ENCODE measurements at regions not wholly inside any gene's neighbourhood (a gene's known extent, or its start where the extent isn't known, plus 50 kb on each side); places are given as distances from the start of the nearest gene placed in this dataset.

DNA sequence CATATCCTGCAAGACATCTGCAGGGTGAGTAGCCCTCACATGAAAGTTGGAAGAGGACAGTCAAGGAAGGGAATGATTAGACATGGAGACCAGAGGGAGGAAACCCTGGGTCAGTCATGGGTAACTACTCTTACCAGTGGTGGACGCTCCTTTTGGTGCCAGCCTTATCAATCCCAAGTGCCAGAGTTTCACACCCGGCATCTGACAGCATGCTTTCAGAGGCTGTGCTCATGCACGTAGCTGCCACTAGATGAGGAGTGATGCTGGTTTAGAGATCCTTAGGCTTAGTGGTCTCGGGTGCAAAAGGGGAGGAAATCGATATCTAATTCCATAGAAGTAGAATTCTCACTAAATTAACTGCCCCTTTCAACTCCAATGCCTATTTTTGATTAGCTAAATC lies 100.8 kb downstream of the PLCE1 start:
- in situ Hi-C loops (cut with HindIII; ENCODE audit: extremely low pct_ligation_motif_present, low pct_unique_long_range_greater_than_20kb) = no loop called here
- Histone ChIP-seq H3K4me1 (ENCODE audit: insufficient read depth, low read length) (no peaks in the 10 kb centered on the region), H3K36me3 (replicated peaks in 1 of 2; ENCODE audit: control insufficient read depth in 1 of 2, insufficient read depth in 2 of 2, low read length in 2 of 2) (no peaks in the 10 kb centered on the region), H3K79me2 (ENCODE audit: insufficient read depth, low read length) (no peaks in the 10 kb centered on the region), H3K27ac (ENCODE audit: extremely low read length, insufficient read depth, low read length) (no peak overlapping the region), H3K4me2 (ENCODE audit: low read depth, low read length) (no peak overlapping the region), H2AFZ (ENCODE audit: low read length) (no peak overlapping the region), H3K27me3 (ENCODE audit: control insufficient read depth in 1 of 2, insufficient read depth in 2 of 2, low read length in 2 of 2) (no peaks in the 10 kb centered on the region; a peak in 1 of 5 replicates), H3K9ac (ENCODE audit: insufficient read depth, low read depth, low read length) (no peak overlapping the region), H3K9me3 (ENCODE audit: low read length) (no peaks in the 10 kb centered on the region), H4K20me1 (ENCODE audit: insufficient read depth, low read length) (no peaks in the 10 kb centered on the region), H3K4me3 (replicated peaks in 1 of 3; ENCODE audit: insufficient read depth in 1 of 3, low read depth in 2 of 3, low read length in 3 of 3) (no peak overlapping the region)
- TF ChIP-seq GLI4 (CRISPR knock-in tag; IDR thresholded peaks at IDR 0.05; ENCODE audit: borderline replicate concordance) (no peak), YEATS2 (CRISPR knock-in tag; IDR thresholded peaks at IDR 0.05; ENCODE audit: borderline replicate concordance) (no peak), NFIC (IDR thresholded peaks at IDR 0.05; ENCODE audit: low read length) (no peak), ZNF564 (CRISPR knock-in tag; IDR thresholded peaks at IDR 0.05) (no peak)
- TF ChIP-seq, protein P1, sequence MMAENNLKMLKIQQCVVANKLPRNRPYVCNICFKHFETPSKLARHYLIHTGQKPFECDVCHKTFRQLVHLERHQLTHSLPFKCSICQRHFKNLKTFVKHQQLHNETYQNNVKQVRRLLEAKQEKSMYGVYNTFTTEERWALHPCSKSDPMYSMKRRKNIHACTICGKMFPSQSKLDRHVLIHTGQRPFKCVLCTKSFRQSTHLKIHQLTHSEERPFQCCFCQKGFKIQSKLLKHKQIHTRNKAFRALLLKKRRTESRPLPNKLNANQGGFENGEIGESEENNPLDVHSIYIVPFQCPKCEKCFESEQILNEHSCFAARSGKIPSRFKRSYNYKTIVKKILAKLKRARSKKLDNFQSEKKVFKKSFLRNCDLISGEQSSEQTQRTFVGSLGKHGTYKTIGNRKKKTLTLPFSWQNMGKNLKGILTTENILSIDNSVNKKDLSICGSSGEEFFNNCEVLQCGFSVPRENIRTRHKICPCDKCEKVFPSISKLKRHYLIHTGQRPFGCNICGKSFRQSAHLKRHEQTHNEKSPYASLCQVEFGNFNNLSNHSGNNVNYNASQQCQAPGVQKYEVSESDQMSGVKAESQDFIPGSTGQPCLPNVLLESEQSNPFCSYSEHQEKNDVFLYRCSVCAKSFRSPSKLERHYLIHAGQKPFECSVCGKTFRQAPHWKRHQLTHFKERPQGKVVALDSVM (CRISPR knock-in tag; IDR thresholded peaks at IDR 0.05) = no peak
- WGBS (ENCODE audit: low lambda C conversion rate) = 43% methylated on average over 4 of the region's 5 CpGs
- FAIRE-seq (no peak), DNase-seq (ENCODE audit: low spot score) (no peak), ATAC-seq (no peak)
- ChIA-PET POLR2A (no interaction called here), CTCF (ENCODE audit: low intra/inter-chr PET ratio, low total read pairs) (no interaction called here)
- BruUV-seq (replicated peaks) = no TSS peak
- intact Hi-C loops (cut with micrococcal nuclease; ENCODE audit: unreplicated experiment) = no loop called here

DNA sequence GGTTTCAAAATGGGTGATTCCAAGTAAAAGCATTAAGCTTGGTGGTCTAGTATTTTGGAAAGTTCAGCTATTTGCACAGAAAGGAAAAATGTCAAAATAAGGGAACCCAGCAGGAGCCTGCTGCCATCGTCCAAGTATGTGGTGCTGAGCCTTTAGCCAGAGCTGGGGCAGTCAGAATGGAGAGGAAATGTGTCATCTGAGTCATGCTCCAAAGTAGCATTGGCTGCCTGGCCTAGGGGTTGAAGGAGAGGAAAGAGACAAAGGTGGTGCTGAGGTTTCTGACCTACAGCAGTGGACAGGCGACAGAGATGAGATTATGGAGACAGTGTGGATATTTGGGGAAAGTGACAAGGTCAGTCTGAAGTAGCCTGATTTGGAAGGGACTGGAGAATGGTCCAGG lies 103.9 kb downstream of the PLCE1 start:
- no peak overlapping the region for H2AFZ ChIP-seq (ENCODE audit: low read length)
- H3K9me3 ChIP-seq (ENCODE audit: low read length) = no peaks in the 10 kb centered on the region
- H3K79me2 ChIP-seq (ENCODE audit: insufficient read depth, low read length) = no peaks in the 10 kb centered on the region
- FAIRE-seq = no peak
- no peak for DNase-seq (ENCODE audit: low spot score)
- H3K4me2 ChIP-seq (ENCODE audit: low read depth, low read length) = no peak overlapping the region
- no peaks in the 10 kb centered on the region for H4K20me1 ChIP-seq (ENCODE audit: insufficient read depth, low read length)
- no peak overlapping the region for H3K9ac ChIP-seq (ENCODE audit: insufficient read depth, low read depth, low read length)
- 62% methylated on average over 2 of the region's 2 CpGs for WGBS (ENCODE audit: low lambda C conversion rate)
- no peak for ATAC-seq
- no peak overlapping the region for H3K4me3 ChIP-seq (replicated peaks in 1 of 3; ENCODE audit: insufficient read depth in 1 of 3, low read depth in 2 of 3, low read length in 3 of 3)
- H3K4me1 ChIP-seq (ENCODE audit: insufficient read depth, low read length) = no peaks in the 10 kb centered on the region
- H3K27ac ChIP-seq (ENCODE audit: extremely low read length, insufficient read depth, low read length) = no peak overlapping the region
- ChIA-PET CTCF (ENCODE audit: low intra/inter-chr PET ratio, low total read pairs) (no interaction called here), POLR2A (no interaction called here)
- no TSS peak for BruUV-seq (replicated peaks)
- intact Hi-C loops (cut with micrococcal nuclease; ENCODE audit: unreplicated experiment) (no loop called here), in situ Hi-C loops (cut with HindIII; ENCODE audit: extremely low pct_ligation_motif_present, low pct_unique_long_range_greater_than_20kb) (no loop called here)
- H3K27me3 ChIP-seq (ENCODE audit: control insufficient read depth in 1 of 2, insufficient read depth in 2 of 2, low read length in 2 of 2) = no peaks in the 10 kb centered on the region
- H3K36me3 ChIP-seq (replicated peaks in 1 of 2; ENCODE audit: control insufficient read depth in 1 of 2, insufficient read depth in 2 of 2, low read length in 2 of 2) = no peaks in the 10 kb centered on the region
- TF ChIP-seq ZNF446 (CRISPR knock-in tag; IDR thresholded peaks at IDR 0.05) = no peak
- no peak for TF ChIP-seq ZNF513 (CRISPR knock-in tag; conservative IDR thresholded peaks at IDR 0.05)
- no peak for TF ChIP-seq ZNF580 (CRISPR knock-in tag; IDR thresholded peaks at IDR 0.05; ENCODE audit: borderline replicate concordance, low read depth)
- no peak for TF ChIP-seq MXD3 (CRISPR knock-in tag; IDR thresholded peaks at IDR 0.05)
- TF ChIP-seq ZNF282 (IDR thresholded peaks at IDR 0.05; ENCODE audit: partially characterized antibody) = no peak
- TF ChIP-seq SYNCRIP (IDR thresholded peaks at IDR 0.05; ENCODE audit: insufficient read depth, low read depth, low read length) = no peak
- no peak for TF ChIP-seq ZNF3 (CRISPR knock-in tag; IDR thresholded peaks at IDR 0.05)
- TF ChIP-seq NFIB (CRISPR knock-in tag; IDR thresholded peaks at IDR 0.05; ENCODE audit: borderline replicate concordance) = no peak
- TF ChIP-seq ZNF784 (CRISPR knock-in tag; IDR thresholded peaks at IDR 0.05; ENCODE audit: borderline replicate concordance) = no peak
- no peak for TF ChIP-seq HDAC1 (CRISPR knock-in tag; IDR thresholded peaks at IDR 0.05)
